H1 (cell line): ENCODE measurements at regions not wholly inside any gene's neighbourhood (a gene's known extent, or its start where the extent isn't known, plus 50 kb on each side); places are given as distances from the start of the nearest gene placed in this dataset.

Experiments
- CTCF ChIA-PET: fragments of 300-600 bp; sonication (Branson Sonifier 250); formaldehyde crosslinking; loops from one replicate; lab custom pipeline; 2021; ENCODE audit not compliant: partially characterized antibody; lab: Charles Lee
- POLR2A ChIA-PET: fragments of 300-600 bp; sonication (Branson Sonifier 250); formaldehyde crosslinking; loops from one replicate; lab custom pipeline; 2021; ENCODE audit warnings: inconsistent platforms; ENCODE audit not compliant: partially characterized antibody; lab: Charles Lee
- DNase-seq, 2 experiments: peaks; one replicate each; pipeline versions ENCODE4 v3.0.0 to v3.0.0-alpha.2; 2010 to 2022; ENCODE audit warnings: low spot score in 2 of 2, low read depth in 1 of 2, mixed read lengths in 1 of 2
- FAIRE-seq: peaks from 2 replicates; lab custom pipeline; 2011; peaks lifted over from hg19 to GRCh38; lab: Jason Lieb, UNC
- H2AFZ ChIP-seq: 2 replicates; pipeline ENCODE4 v1.8.1; 2012; ENCODE audit warnings: low read length, inconsistent platforms
- H2AK5ac ChIP-seq: 2 replicates; pipeline ENCODE4 v1.6.1; 2013; ENCODE audit warnings: low read depth, low read length
- H2BK120ac ChIP-seq: replicated peaks from 2 replicates; pipeline ENCODE3; 2013; ENCODE audit warnings: low read depth, low read length, inconsistent platforms
- H2BK12ac ChIP-seq: 2 replicates; pipeline ENCODE4 v1.6.1; 2013; ENCODE audit warnings: low read depth, low read length
- H2BK15ac ChIP-seq: 2 replicates; pipeline ENCODE4 v1.6.1; 2013; ENCODE audit warnings: low read length
- H2BK20ac ChIP-seq: 2 replicates; pipeline ENCODE4 v1.6.1; 2013; ENCODE audit warnings: low read length
- H2BK5ac ChIP-seq: 2 replicates; pipeline ENCODE4 v1.6.1; 2013; ENCODE audit warnings: low read depth, low read length
- H3K14ac ChIP-seq: 2 replicates; pipeline ENCODE4 v1.6.1; 2013; ENCODE audit warnings: inconsistent platforms; ENCODE audit not compliant: insufficient read length
- H3K18ac ChIP-seq: 2 replicates; pipeline ENCODE4 v1.6.1; 2013; ENCODE audit warnings: low read length; ENCODE audit errors: extremely low read depth
- H3K23ac ChIP-seq: 2 replicates; pipeline ENCODE4 v1.6.1; 2013; ENCODE audit warnings: inconsistent platforms; ENCODE audit not compliant: insufficient read length
- H3K23me2 ChIP-seq: 2 replicates; pipeline ENCODE4 v1.6.1; 2013; ENCODE audit warnings: low read depth, low read length
- H3K27ac ChIP-seq: 2 replicates; pipeline ENCODE4 v1.6.1; 2011; ENCODE audit warnings: low read depth, low read length, inconsistent platforms
- H3K27me3 ChIP-seq, 4 experiments: replicated peaks in 1 of 4; 1 replicate in 1 of 4; 2 replicates in 3 of 4; pipeline versions ENCODE4 v1.6.1 to v1.8.1; 2011 to 2013; ENCODE audit warnings: low read length in 3 of 4, mild to moderate bottlenecking in 3 of 4, inconsistent platforms in 2 of 4, mixed read lengths in 2 of 4, moderate library complexity in 1 of 4; ENCODE audit not compliant: control insufficient read depth in 3 of 4, insufficient read depth in 3 of 4; ENCODE audit errors: extremely low read depth in 1 of 4
- H3K36me3 ChIP-seq, 4 experiments: 2 replicates each; pipeline versions ENCODE4 v1.6.1 to v1.8.1; 2011 to 2013; ENCODE audit warnings: mild to moderate bottlenecking in 4 of 4, low read length in 3 of 4, moderate library complexity in 2 of 4, control low read depth in 1 of 4, inconsistent platforms in 1 of 4; ENCODE audit not compliant: insufficient read depth in 4 of 4, control insufficient read depth in 2 of 4
- H3K4ac ChIP-seq: replicated peaks from 2 replicates; pipeline ENCODE3; 2013; ENCODE audit warnings: low read length, low read depth, mixed read lengths, inconsistent platforms; ENCODE audit not compliant: insufficient read length
- H3K4me1 ChIP-seq, 4 experiments: replicated peaks in 1 of 4; 1 replicate in 1 of 4; 2 replicates in 3 of 4; pipeline versions ENCODE4 v1.6.1 to v1.8.1; 2011 to 2013; ENCODE audit warnings: low read length in 3 of 4, inconsistent platforms in 2 of 4, mixed read lengths in 1 of 4; ENCODE audit not compliant: insufficient read depth in 4 of 4, control insufficient read depth in 3 of 4
- H3K4me2 ChIP-seq, 2 experiments: 2 replicates each; pipeline versions ENCODE4 v1.6.1 to v1.8.1; 2011 to 2013; ENCODE audit warnings: low read depth in 2 of 2, low read length in 2 of 2, control low read depth in 1 of 2, inconsistent platforms in 1 of 2, mild to moderate bottlenecking in 1 of 2; ENCODE audit not compliant: insufficient read depth in 1 of 2
- H3K4me3 ChIP-seq, 4 experiments: fragments of 200-600, 300-600 bp in 1 of 4; sonication (generic), shearing (Covaris generic), sonication (Bioruptor Twin) in 1 of 4; 2 replicates each; pipeline versions ENCODE4 v1.5.1 to v1.8.1; 2011 to 2016; ENCODE audit warnings: low read length in 4 of 4, low read depth in 3 of 4, control low read depth in 2 of 4, inconsistent platforms in 2 of 4, mild to moderate bottlenecking in 2 of 4, mixed read lengths in 1 of 4, moderate library complexity in 1 of 4; ENCODE audit not compliant: insufficient read depth in 2 of 4; ENCODE audit errors: extremely low read depth in 1 of 4
- H3K56ac ChIP-seq: replicated peaks from 2 replicates; pipeline ENCODE3; 2013; ENCODE audit warnings: low read depth, mild to moderate bottlenecking, mixed read lengths, low read length, inconsistent platforms; ENCODE audit not compliant: insufficient read length
- H3K79me1 ChIP-seq: 2 replicates; pipeline ENCODE4 v1.6.1; 2013; ENCODE audit warnings: low read depth, low read length, control low read depth
- H3K79me2 ChIP-seq, 2 experiments: 2 replicates each; pipeline versions ENCODE4 v1.6.1 to v1.8.1; 2012 to 2013; ENCODE audit warnings: low read length in 2 of 2, mild to moderate bottlenecking in 2 of 2, inconsistent platforms in 1 of 2; ENCODE audit not compliant: insufficient read depth in 2 of 2, control insufficient read depth in 1 of 2
- H3K9ac ChIP-seq, 4 experiments: replicated peaks in 1 of 4; 1 replicate in 1 of 4; 2 replicates in 3 of 4; pipeline versions ENCODE4 v1.6.1 to v1.8.1; 2011 to 2013; ENCODE audit warnings: low read depth in 3 of 4, low read length in 3 of 4, control low read depth in 2 of 4, mild to moderate bottlenecking in 2 of 4, moderate library complexity in 2 of 4, inconsistent platforms in 1 of 4; ENCODE audit errors: extremely low read depth in 1 of 4
- H3K9me3 ChIP-seq, 2 experiments: 2 replicates each; pipeline versions ENCODE4 v1.6.1 to v1.8.1; 2012 to 2013; ENCODE audit warnings: mild to moderate bottlenecking in 2 of 2, moderate library complexity in 2 of 2, control low read depth in 1 of 2, inconsistent platforms in 1 of 2, low read depth in 1 of 2, low read length in 1 of 2, mixed read lengths in 1 of 2; ENCODE audit not compliant: insufficient read depth in 2 of 2
- H4K20me1 ChIP-seq, 2 experiments: replicated peaks in 1 of 2; 2 replicates each; pipeline versions ENCODE3 to v1.8.1; 2011 to 2013; ENCODE audit warnings: inconsistent platforms in 2 of 2, low read length in 2 of 2, mild to moderate bottlenecking in 1 of 2; ENCODE audit not compliant: insufficient read depth in 2 of 2, control insufficient read depth in 1 of 2
- H4K5ac ChIP-seq: 2 replicates; pipeline ENCODE4 v1.6.1; 2013; ENCODE audit warnings: low read length, low read depth, mixed read lengths, inconsistent platforms; ENCODE audit not compliant: insufficient read length
- H4K8ac ChIP-seq: 2 replicates; pipeline ENCODE4 v1.8.0; 2013; ENCODE audit warnings: mild to moderate bottlenecking, moderate library complexity, low read length, inconsistent platforms; ENCODE audit not compliant: insufficient read depth; ENCODE audit errors: extremely low read depth
- H4K91ac ChIP-seq: replicated peaks from 2 replicates; pipeline ENCODE3; 2013; ENCODE audit warnings: low read length, mixed read lengths, inconsistent platforms; ENCODE audit not compliant: insufficient read length
- ATF3 ChIP-seq: IDR thresholded peaks from 2 replicates; pipeline ENCODE4 v1.6.1; 2011; ENCODE audit warnings: low read depth, mild to moderate bottlenecking, low read length; ENCODE audit not compliant: insufficient read depth
- CEBPB ChIP-seq: IDR thresholded peaks from 2 replicates; pipeline ENCODE4 v1.6.1; 2012; ENCODE audit warnings: low read depth, low read length
- CHD2 ChIP-seq: IDR thresholded peaks from 2 replicates; pipeline ENCODE4 v1.6.1; 2012; ENCODE audit warnings: low read length, improper control_type of control experiment
- EP300 ChIP-seq, 2 experiments: IDR thresholded peaks; 1 replicate in 1 of 2; 2 replicates in 1 of 2; pipeline ENCODE4 v1.6.1; 2011 to 2012; ENCODE audit warnings: low read depth in 2 of 2, low read length in 2 of 2, mild to moderate bottlenecking in 2 of 2, borderline replicate concordance in 1 of 2, inconsistent platforms in 1 of 2, moderate library complexity in 1 of 2
- EZH2 ChIP-seq: fragments of 200-600 bp; sonication (generic); IDR thresholded peaks from 2 replicates; pipeline ENCODE4 v1.7.1; 2012; ENCODE audit warnings: low read depth, mild to moderate bottlenecking, moderate library complexity, low read length, inconsistent platforms; ENCODE audit not compliant: severe bottlenecking
- FOSL1 ChIP-seq: IDR thresholded peaks from 2 replicates; pipeline ENCODE4 v1.6.1; 2011; ENCODE audit warnings: mild to moderate bottlenecking, low read depth, low read length, moderate library complexity; ENCODE audit not compliant: insufficient read depth
- JUN ChIP-seq: IDR thresholded peaks from 2 replicates; pipeline ENCODE4 v1.6.1; 2011; ENCODE audit warnings: low read depth, mild to moderate bottlenecking, improper control_type of control experiment, low read length
- MAX ChIP-seq: IDR thresholded peaks from 2 replicates; pipeline ENCODE4 v1.6.1; 2012; ENCODE audit warnings: inconsistent platforms
- NANOG ChIP-seq: IDR thresholded peaks from 2 replicates; pipeline ENCODE4 v1.6.1; 2011; ENCODE audit warnings: low read length, low read depth, mild to moderate bottlenecking, inconsistent platforms; ENCODE audit not compliant: insufficient read depth, poor library complexity, severe bottlenecking
- POLR2A ChIP-seq, 2 experiments: IDR thresholded peaks; 1 replicate in 1 of 2; 2 replicates in 1 of 2; pipeline ENCODE4 v1.6.1; 2011; ENCODE audit warnings: low read depth in 2 of 2, low read length in 2 of 2, mild to moderate bottlenecking in 2 of 2; ENCODE audit errors: control extremely low read depth in 1 of 2
- RBBP5 ChIP-seq: IDR thresholded peaks from 2 replicates; pipeline ENCODE4 v1.7.1; 2012; ENCODE audit warnings: low read depth, mild to moderate bottlenecking, inconsistent platforms, low read length, moderate library complexity, borderline replicate concordance
- SP1 ChIP-seq: IDR thresholded peaks from 2 replicates; pipeline ENCODE4 v1.6.1; 2011; ENCODE audit warnings: low read depth, low read length
- SP2 ChIP-seq: IDR thresholded peaks from 2 replicates; pipeline ENCODE4 v1.6.1; 2012; ENCODE audit warnings: mild to moderate bottlenecking, low read length, inconsistent platforms
- SP4 ChIP-seq: IDR thresholded peaks from 2 replicates; pipeline ENCODE4 v1.6.1; 2012; ENCODE audit warnings: low read length, inconsistent platforms
- TAF1 ChIP-seq: IDR thresholded peaks from 2 replicates; pipeline ENCODE4 v1.6.1; 2011; ENCODE audit warnings: mild to moderate bottlenecking, low read depth, low read length
- TBP ChIP-seq: IDR thresholded peaks from 2 replicates; pipeline ENCODE4 v1.6.1; 2011; ENCODE audit warnings: low read depth, low read length, improper control_type of control experiment
- WGBS, 2 experiments: shearing (Covaris generic) in 1 of 2; methylation state at CpG; one replicate each; pipeline versions ENCODE4 v1.1.6 to v1.1.7; 2013 to 2015; ENCODE audit warnings: low lambda C conversion rate in 2 of 2, mixed read lengths in 2 of 2, inconsistent platforms in 1 of 2, low coverage in 1 of 2, missing lambda C conversion rate in 1 of 2; ENCODE audit not compliant: insufficient replicate concordance in 2 of 2, insufficient coverage in 1 of 2, insufficient read length in 1 of 2; ENCODE audit errors: extremely low coverage in 1 of 2, missing lambda C conversion rate in 1 of 2; 5-methylcytosine and 5-hydroxymethylcytosine counted together

GRCh38 chr5:67281874-67282273, 85.3 kb upstream of the CD180 start:
- H3K79me2 ChIP-seq = no peaks in the 10 kb centered on the region
- H3K4me3 ChIP-seq = no peak overlapping the region
- H4K8ac ChIP-seq = no peak overlapping the region
- H2AFZ ChIP-seq = no peak overlapping the region
- no peak overlapping the region for H3K27ac ChIP-seq
- WGBS, 2 experiments = 77% methylated on average over 2 of the region's 2 CpGs; no CpG with 5 or more reads in 1 of the 2 experiments
- peaks cover 22 to 23% of the 10 kb centered on the region in 2 experiments for H3K9me3 ChIP-seq
- H3K14ac ChIP-seq = no peak overlapping the region
- no peak overlapping the region for H2BK12ac ChIP-seq
- no peak overlapping the region for H2BK120ac ChIP-seq
- no peak overlapping the region for H2AK5ac ChIP-seq
- H4K91ac ChIP-seq = no peak overlapping the region
- no peak for FAIRE-seq
- H3K4ac ChIP-seq = no peak overlapping the region
- no peak overlapping the region for H2BK5ac ChIP-seq
- no peaks in the 10 kb centered on the region for H3K27me3 ChIP-seq
- H3K79me1 ChIP-seq = no peaks in the 10 kb centered on the region
- DNase-seq = no peak
- no peak overlapping the region for H3K9ac ChIP-seq
- no peaks in the 10 kb centered on the region for H3K4me1 ChIP-seq
- ChIA-PET POLR2A (no interaction called here), CTCF (no interaction called here)
- H2BK20ac ChIP-seq = no peak overlapping the region
- H3K23me2 ChIP-seq = no peaks in the 10 kb centered on the region
- no peaks in the 10 kb centered on the region for H4K20me1 ChIP-seq
- H2BK15ac ChIP-seq = no peak overlapping the region
- no peak overlapping the region for H4K5ac ChIP-seq
- no peak overlapping the region for H3K23ac ChIP-seq
- no peak overlapping the region for H3K56ac ChIP-seq
- no peak overlapping the region for H3K4me2 ChIP-seq
- H3K18ac ChIP-seq = no peak overlapping the region
- H3K36me3 ChIP-seq = peaks cover 0 to 2% (median 0%) of the 10 kb centered on the region in 4 experiments; a peak in 1 of 8 replicates
- TF ChIP-seq EZH2 (no peak), MAX (no peak), ATF3 (no peak), TBP (no peak), TAF1 (no peak), SP1 (no peak), POLR2A (IDR thresholded peaks at IDR 0.05; ENCODE audit: control extremely low read depth in 1 of 2, low read depth in 2 of 2, low read length in 2 of 2) (no peak), RBBP5 (no peak), CEBPB (no peak), SP4 (no peak), JUN (no peak), EP300 (IDR thresholded peaks at IDR 0.05; ENCODE audit: borderline replicate concordance in 1 of 2, low read depth in 2 of 2, low read length in 2 of 2) (no peak), CHD2 (no peak), NANOG (no peak), SP2 (no peak), FOSL1 (no peak)
